Epithelial cell of proximal tubule (primary cell): ENCODE measurements at regions not wholly inside any gene's neighbourhood (a gene's known extent, or its start where the extent isn't known, plus 50 kb on each side); places are given as distances from the start of the nearest gene placed in this dataset.

Experiments used
- DNase-seq: peaks from one replicate; pipeline ENCODE4 v3.0.0-alpha.2; 2011; ENCODE audit warnings: low read depth
- H3K4me3 ChIP-seq: 2 replicates; pipeline ENCODE4 v1.5.1; 2011; ENCODE audit warnings: low read depth, mild to moderate bottlenecking, low read length
- TF ChIP-seq, protein P1 (sequence below): conservative IDR thresholded peaks from 2 replicates; pipeline ENCODE4 v1.5.1; 2012; ENCODE audit warnings: low read depth, mild to moderate bottlenecking, low read length

DNA sequence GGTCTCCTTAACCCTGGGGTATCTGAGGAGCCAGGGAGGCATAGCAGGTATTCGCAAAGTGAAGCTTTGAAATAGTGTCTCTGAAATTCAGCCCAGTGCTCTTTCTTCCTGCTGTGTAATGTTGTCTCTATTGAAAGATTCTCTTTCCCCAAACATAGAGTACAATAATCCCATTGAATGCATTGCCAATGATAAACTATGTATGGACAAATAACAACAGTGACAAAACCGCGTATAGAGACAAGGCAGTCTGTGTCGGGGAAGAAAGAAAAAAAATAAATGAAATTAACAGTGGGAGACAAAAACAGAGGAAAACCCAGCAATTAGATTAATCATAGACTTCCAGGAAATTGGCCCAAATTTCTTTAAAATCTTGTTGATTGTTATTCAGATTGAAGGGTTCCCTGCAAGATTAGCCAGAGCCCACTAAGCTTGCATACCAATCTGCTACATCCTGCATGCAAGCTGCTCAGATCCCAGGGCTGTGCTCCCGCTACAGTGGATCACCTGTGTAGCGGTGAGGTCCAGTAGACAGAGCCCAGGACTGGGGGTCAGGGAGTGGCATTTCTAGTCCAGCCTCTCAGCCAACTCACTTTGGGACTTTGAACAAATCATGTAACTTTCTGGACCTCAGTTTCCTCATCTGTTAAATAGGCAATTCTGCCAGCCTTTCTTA lies 492.8 kb downstream of the INSC start:
- no peak for DNase-seq
- no peak overlapping the region for H3K4me3 ChIP-seq
- TF ChIP-seq, protein P1, sequence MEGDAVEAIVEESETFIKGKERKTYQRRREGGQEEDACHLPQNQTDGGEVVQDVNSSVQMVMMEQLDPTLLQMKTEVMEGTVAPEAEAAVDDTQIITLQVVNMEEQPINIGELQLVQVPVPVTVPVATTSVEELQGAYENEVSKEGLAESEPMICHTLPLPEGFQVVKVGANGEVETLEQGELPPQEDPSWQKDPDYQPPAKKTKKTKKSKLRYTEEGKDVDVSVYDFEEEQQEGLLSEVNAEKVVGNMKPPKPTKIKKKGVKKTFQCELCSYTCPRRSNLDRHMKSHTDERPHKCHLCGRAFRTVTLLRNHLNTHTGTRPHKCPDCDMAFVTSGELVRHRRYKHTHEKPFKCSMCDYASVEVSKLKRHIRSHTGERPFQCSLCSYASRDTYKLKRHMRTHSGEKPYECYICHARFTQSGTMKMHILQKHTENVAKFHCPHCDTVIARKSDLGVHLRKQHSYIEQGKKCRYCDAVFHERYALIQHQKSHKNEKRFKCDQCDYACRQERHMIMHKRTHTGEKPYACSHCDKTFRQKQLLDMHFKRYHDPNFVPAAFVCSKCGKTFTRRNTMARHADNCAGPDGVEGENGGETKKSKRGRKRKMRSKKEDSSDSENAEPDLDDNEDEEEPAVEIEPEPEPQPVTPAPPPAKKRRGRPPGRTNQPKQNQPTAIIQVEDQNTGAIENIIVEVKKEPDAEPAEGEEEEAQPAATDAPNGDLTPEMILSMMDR: no peak

DNA sequence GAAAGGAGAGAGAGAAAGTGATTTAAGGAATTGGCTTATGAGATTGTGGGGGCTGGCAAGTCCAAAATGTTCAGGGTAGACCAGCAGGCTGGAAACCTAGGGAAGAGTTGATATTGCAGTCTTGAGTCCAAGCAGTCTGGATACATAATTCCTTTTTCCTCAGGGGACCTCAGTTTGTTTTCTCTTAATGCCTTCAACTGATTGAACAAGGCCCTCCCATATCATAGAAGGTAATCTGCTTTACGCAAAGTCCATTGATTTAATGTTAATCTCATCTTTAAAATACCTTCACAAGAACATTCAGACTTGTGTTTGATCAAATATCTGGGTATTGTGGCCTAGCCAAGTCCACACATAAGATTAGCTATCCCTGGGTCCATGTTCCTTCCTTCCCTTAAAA lies 494.7 kb downstream of the INSC start:
- no peak overlapping the region for H3K4me3 ChIP-seq
- TF ChIP-seq, protein P1: no peak
- DNase-seq: no peak

- TF ChIP-seq, protein P1: no peak
- H3K4me3 ChIP-seq: no peak overlapping the region
- DNase-seq: no peak
Observed at GRCh38 chr11:15610881-15611280, 496.2 kb downstream of the INSC start.

GRCh38 chr11:15613251-15613650 lies 498.5 kb downstream of the INSC start:
- TF ChIP-seq, protein P1: no peak
- no peak overlapping the region for H3K4me3 ChIP-seq
- DNase-seq: no peak

DNA sequence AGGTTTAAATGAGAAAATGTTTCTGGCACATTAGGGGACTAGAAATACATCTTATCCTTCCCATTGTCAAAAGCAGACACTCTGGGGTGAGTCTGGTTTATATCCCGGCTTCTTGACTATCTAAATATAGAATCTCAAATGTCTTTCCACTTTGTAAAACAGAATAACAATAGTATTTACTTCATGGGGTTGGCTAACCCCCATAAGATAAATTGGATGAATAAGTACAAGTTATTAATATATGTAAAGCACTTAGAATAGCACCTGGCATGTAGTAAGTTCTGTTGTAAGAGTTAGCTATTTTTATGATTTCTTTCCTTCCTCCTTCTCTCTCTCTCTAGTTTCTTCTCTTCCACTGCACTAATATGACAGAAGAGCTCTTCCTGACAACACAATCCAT lies 499.1 kb downstream of the INSC start:
- no peak overlapping the region for H3K4me3 ChIP-seq
- TF ChIP-seq, protein P1: no peak

GRCh38 chr11:15615398-15616096 lies 500.8 kb downstream of the INSC start:
- DNase-seq: no peak
- TF ChIP-seq, protein P1: no peak
- H3K4me3 ChIP-seq: no peak overlapping the region

More for the DNA sequence above, 499.1 kb downstream of the INSC start:
- DNase-seq: no peak
